ENCODE measurements at regions not wholly inside any gene's neighbourhood (a gene's known extent, or its start where the extent isn't known, plus 50 kb on each side); places are given as distances from the start of the nearest gene placed in this dataset.
"Not testable (repeated sequence)": the region's sequence is repeated elsewhere in the genome, so short reads cannot be mapped to it uniquely, and the experiment has no call there.

GRCh38 chr12:114858388-114859146 is 174.6 kb upstream of the TBX3 start:
- no peak for DNase-seq (ENCODE audit: low spot score)

GRCh38 chr12:114855678-114856077 is 171.7 kb upstream of the TBX3 start:
- DNase-seq (ENCODE audit: low spot score), result no peak

- DNase-seq (ENCODE audit: low spot score), result no peak
Measured at GRCh38 chr12:114852976-114853529, 169.1 kb upstream of the TBX3 start.

GRCh38 chr12:114851981-114852380 is 168.0 kb upstream of the TBX3 start:
- no peak for DNase-seq (ENCODE audit: low spot score)

- DNase-seq (ENCODE audit: low spot score), result no peak
Measured at GRCh38 chr12:114850661-114851275, 166.8 kb upstream of the TBX3 start.

GRCh38 chr12:114848666-114849065 is 164.7 kb upstream of the TBX3 start:
- no peak for DNase-seq (ENCODE audit: low spot score)

- no peak for DNase-seq (ENCODE audit: low spot score)
Measured at GRCh38 chr12:114847441-114848035, 163.6 kb upstream of the TBX3 start.

GRCh38 chr12:114846771-114847170 is 162.8 kb upstream of the TBX3 start:
- no peak for DNase-seq (ENCODE audit: low spot score)

GRCh38 chr12:114841557-114842251 is 157.7 kb upstream of the TBX3 start:
- DNase-seq (ENCODE audit: low spot score), result no peak

- no peak for DNase-seq (ENCODE audit: low spot score)
Measured at GRCh38 chr12:114838480-114838879, 154.5 kb upstream of the TBX3 start.

- no peak for DNase-seq (ENCODE audit: low spot score)
Measured at GRCh38 chr12:114836609-114837008, 152.6 kb upstream of the TBX3 start.

- DNase-seq (ENCODE audit: low spot score), result no peak
Measured at GRCh38 chr12:114835031-114835430, 151.1 kb upstream of the TBX3 start.

- no peak for DNase-seq (ENCODE audit: low spot score)
Measured at GRCh38 chr12:114834621-114835020, 150.6 kb upstream of the TBX3 start.

GRCh38 chr12:114829833-114830232 is 145.9 kb upstream of the TBX3 start:
- DNase-seq (ENCODE audit: low spot score), result no peak

- not testable (repeated sequence) for DNase-seq (ENCODE audit: low spot score)
Measured at GRCh38 chr12:114829244-114829643, 145.3 kb upstream of the TBX3 start.

- no peak for DNase-seq (ENCODE audit: low spot score)
Measured at GRCh38 chr12:114827461-114827860, 143.5 kb upstream of the TBX3 start.

GRCh38 chr12:114826244-114826643 is 142.3 kb upstream of the TBX3 start:
- DNase-seq (ENCODE audit: low spot score), result no peak

GRCh38 chr12:114823724-114824123 is 139.7 kb upstream of the TBX3 start:
- no peak for DNase-seq (ENCODE audit: low spot score)

- no peak for DNase-seq (ENCODE audit: low spot score)
Measured at GRCh38 chr12:114821570-114821969, 137.6 kb upstream of the TBX3 start.

GRCh38 chr12:114820796-114821195 is 136.8 kb upstream of the TBX3 start:
- no peak for DNase-seq (ENCODE audit: low spot score)

- DNase-seq (ENCODE audit: low spot score), result no peak
Measured at GRCh38 chr12:114817571-114818425, 133.8 kb upstream of the TBX3 start.
